ENCODE measurements at regions not wholly inside any gene's neighbourhood (a gene's known extent, or its start where the extent isn't known, plus 50 kb on each side); places are given as distances from the start of the nearest gene placed in this dataset.

DNA sequence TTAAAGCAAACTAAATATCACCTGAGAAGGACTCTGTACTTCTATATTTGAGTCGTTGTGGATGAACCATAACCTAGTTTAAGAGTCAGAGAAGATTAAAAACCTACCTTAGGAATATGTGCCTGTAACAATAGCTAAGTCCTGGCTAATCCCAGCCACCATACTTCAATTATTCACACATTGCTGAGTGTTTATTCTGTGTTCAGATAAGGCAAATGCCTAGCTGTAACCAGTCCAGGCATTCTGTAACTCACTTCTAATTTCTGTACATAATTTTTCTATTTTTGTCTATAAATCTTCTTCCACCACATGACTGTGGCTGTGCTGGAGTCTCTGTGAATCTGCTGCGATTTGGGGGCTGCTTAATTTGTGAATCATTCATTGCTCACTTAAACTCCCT is 441.9 kb upstream of the ADAMTS5 start:
- Histone ChIP-seq H3K36me3 (ENCODE audit: insufficient read depth, low read length) (no peaks in the 10 kb centered on the region), H4K20me1 (ENCODE audit: insufficient read depth, low read depth, low read length) (no peaks in the 10 kb centered on the region), H3K9ac (ENCODE audit: low read length) (no peak overlapping the region), H3K4me1 (ENCODE audit: low read length) (no peaks in the 10 kb centered on the region), H3K4me2 (ENCODE audit: low read depth, low read length, poor library complexity, severe bottlenecking) (no peak overlapping the region), H3K9me3 (ENCODE audit: low read length) (peaks cover 23% of the 10 kb centered on the region), H3K4me3 (ENCODE audit: low read length) (no peak overlapping the region), H3K79me2 (ENCODE audit: low read length) (no peaks in the 10 kb centered on the region), H2AFZ (ENCODE audit: low read length) (no peak overlapping the region), H3K27ac (ENCODE audit: low read length) (no peak overlapping the region), H3K27me3 (ENCODE audit: low read length) (no peaks in the 10 kb centered on the region), H3K9me2 (replicated peaks; ENCODE audit: insufficient read depth, low read length) (no peaks in the 10 kb centered on the region)
- no peak for DNase-seq

DNA sequence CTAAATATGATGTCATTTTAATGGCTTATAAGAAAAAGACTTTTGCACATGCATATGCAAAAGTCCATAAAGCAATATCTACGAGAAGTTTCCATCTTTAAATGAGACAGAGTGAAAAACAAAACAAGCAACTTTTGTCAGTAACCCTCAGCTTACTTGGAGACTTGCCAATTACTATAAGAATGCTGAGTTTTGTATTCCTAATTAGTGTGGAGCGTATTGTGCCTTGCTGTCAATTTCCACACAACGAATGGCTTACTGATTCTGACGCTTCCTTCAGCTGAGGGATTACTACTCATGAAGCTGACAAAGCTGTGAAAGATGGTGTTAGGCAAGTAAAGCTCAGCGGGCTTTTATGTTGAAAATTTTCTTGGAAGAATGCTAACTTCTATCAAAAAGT is 440.4 kb upstream of the ADAMTS5 start:
- H3K4me1 ChIP-seq (ENCODE audit: low read length), result no peaks in the 10 kb centered on the region
- DNase-seq, result no peak
- no peak overlapping the region for H2AFZ ChIP-seq (ENCODE audit: low read length)
- H4K20me1 ChIP-seq (ENCODE audit: insufficient read depth, low read depth, low read length), result no peaks in the 10 kb centered on the region
- H3K27me3 ChIP-seq (ENCODE audit: low read length), result no peaks in the 10 kb centered on the region
- H3K79me2 ChIP-seq (ENCODE audit: low read length), result no peaks in the 10 kb centered on the region
- H3K9me3 ChIP-seq (ENCODE audit: low read length), result peaks cover 20% of the 10 kb centered on the region
- no peaks in the 10 kb centered on the region for H3K9me2 ChIP-seq (replicated peaks; ENCODE audit: insufficient read depth, low read length)
- no peak overlapping the region for H3K27ac ChIP-seq (ENCODE audit: low read length)
- no peak overlapping the region for H3K9ac ChIP-seq (ENCODE audit: low read length)
- H3K4me2 ChIP-seq (ENCODE audit: low read depth, low read length, poor library complexity, severe bottlenecking), result no peak overlapping the region
- H3K36me3 ChIP-seq (ENCODE audit: insufficient read depth, low read length), result no peaks in the 10 kb centered on the region
- H3K4me3 ChIP-seq (ENCODE audit: low read length), result no peak overlapping the region

DNA sequence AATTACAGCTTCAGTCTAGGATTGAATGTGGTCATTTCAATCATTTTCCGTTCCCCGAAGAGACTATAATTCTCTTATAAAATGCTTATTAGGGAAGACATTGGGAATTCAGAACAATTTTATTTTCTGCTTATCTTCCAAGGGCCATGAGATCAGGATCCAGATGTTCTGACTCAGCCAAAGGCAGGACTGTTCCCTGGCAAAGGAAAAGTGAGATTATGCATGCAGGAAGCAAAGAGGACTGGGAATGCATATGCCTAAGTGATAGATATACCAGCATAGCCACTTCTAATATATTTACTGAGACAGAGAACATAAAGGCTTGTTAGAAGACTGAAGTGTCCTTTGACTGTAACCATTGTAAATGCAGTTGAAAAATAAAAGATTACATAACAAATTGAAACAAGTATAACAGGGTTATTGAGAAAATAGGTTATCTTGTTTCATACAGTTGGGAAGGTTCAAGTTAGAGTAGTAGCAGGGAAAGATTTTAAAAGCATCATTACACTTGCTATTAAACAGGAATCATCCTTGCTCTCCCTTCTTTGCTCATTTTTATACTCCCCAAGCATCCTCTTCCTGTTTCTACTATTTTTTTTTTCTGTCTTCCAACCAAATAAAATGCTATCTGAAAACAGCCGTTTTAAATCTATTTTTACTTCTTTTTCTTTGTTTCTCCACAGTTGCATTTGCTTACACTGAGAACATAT is 439.6 kb upstream of the ADAMTS5 start:
- Histone ChIP-seq H3K36me3 (ENCODE audit: insufficient read depth, low read length) (no peaks in the 10 kb centered on the region), H3K9me3 (ENCODE audit: low read length) (peaks cover 20% of the 10 kb centered on the region), H3K9ac (ENCODE audit: low read length) (no peak overlapping the region), H4K20me1 (ENCODE audit: insufficient read depth, low read depth, low read length) (no peaks in the 10 kb centered on the region), H3K9me2 (replicated peaks; ENCODE audit: insufficient read depth, low read length) (no peaks in the 10 kb centered on the region), H2AFZ (ENCODE audit: low read length) (no peak overlapping the region), H3K27ac (ENCODE audit: low read length) (no peak overlapping the region), H3K27me3 (ENCODE audit: low read length) (no peaks in the 10 kb centered on the region), H3K4me1 (ENCODE audit: low read length) (no peaks in the 10 kb centered on the region), H3K4me3 (ENCODE audit: low read length) (no peak overlapping the region), H3K4me2 (ENCODE audit: low read depth, low read length, poor library complexity, severe bottlenecking) (no peak overlapping the region), H3K79me2 (ENCODE audit: low read length) (no peaks in the 10 kb centered on the region)
- DNase-seq, result no peak

DNA sequence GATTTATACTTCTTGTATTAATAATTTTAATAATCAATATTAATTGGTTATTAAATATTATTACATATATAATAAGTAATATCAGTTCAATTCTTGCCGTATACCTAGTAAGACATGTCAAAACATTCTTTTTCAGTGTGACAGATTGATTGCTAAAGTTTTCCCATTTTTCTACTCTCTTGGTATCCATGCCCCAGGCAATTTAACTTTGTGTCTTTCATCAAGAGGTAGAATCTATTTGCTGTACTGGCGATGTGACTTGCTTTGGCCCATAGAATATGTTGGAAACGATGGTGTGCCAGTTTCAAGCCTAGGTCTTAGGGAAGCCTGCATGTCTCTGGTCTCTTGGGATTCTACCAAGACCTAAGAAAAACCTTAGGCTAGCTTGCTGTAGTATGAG is 436.1 kb upstream of the ADAMTS5 start:
- no peaks in the 10 kb centered on the region for H3K79me2 ChIP-seq (ENCODE audit: low read length)
- H4K20me1 ChIP-seq (ENCODE audit: insufficient read depth, low read depth, low read length), result no peaks in the 10 kb centered on the region
- no peak overlapping the region for H3K4me2 ChIP-seq (ENCODE audit: low read depth, low read length, poor library complexity, severe bottlenecking)
- H3K27me3 ChIP-seq (ENCODE audit: low read length), result no peaks in the 10 kb centered on the region
- no peaks in the 10 kb centered on the region for H3K36me3 ChIP-seq (ENCODE audit: insufficient read depth, low read length)
- no peak overlapping the region for H3K27ac ChIP-seq (ENCODE audit: low read length)
- no peaks in the 10 kb centered on the region for H3K9me2 ChIP-seq (replicated peaks; ENCODE audit: insufficient read depth, low read length)
- no peak overlapping the region for H3K4me3 ChIP-seq (ENCODE audit: low read length)
- H3K9ac ChIP-seq (ENCODE audit: low read length), result no peak overlapping the region
- DNase-seq, result no peak
- no peak overlapping the region for H2AFZ ChIP-seq (ENCODE audit: low read length)
- no peaks in the 10 kb centered on the region for H3K4me1 ChIP-seq (ENCODE audit: low read length)
- H3K9me3 ChIP-seq (ENCODE audit: low read length), result peaks cover 23% of the 10 kb centered on the region

DNA sequence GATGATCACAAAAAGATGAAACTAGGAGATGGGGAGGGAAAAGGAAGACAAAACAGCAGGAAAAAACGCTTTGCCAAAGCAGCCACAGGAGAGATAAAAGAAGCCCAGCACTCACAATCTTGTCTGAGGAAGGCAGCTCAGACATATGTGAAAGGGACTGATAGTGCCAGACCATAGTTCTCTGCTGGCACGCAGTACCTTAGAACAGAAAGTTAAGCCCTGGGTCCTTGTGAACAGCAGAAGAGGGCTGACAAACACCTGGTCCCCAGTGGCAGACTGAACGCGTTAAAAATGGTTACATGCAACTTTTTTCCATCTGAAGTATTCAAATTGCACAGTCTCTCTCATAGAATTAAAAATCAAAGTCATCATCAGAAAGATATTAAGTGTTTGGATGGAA is 433.2 kb upstream of the ADAMTS5 start:
- Histone ChIP-seq H3K27ac (ENCODE audit: low read length) (no peak overlapping the region), H3K79me2 (ENCODE audit: low read length) (no peaks in the 10 kb centered on the region), H3K9me3 (ENCODE audit: low read length) (peaks cover 25% of the 10 kb centered on the region), H3K4me1 (ENCODE audit: low read length) (no peaks in the 10 kb centered on the region), H3K4me3 (ENCODE audit: low read length) (no peak overlapping the region), H4K20me1 (ENCODE audit: insufficient read depth, low read depth, low read length) (no peaks in the 10 kb centered on the region), H3K36me3 (ENCODE audit: insufficient read depth, low read length) (no peaks in the 10 kb centered on the region), H3K27me3 (ENCODE audit: low read length) (no peaks in the 10 kb centered on the region), H3K4me2 (ENCODE audit: low read depth, low read length, poor library complexity, severe bottlenecking) (no peak overlapping the region), H2AFZ (ENCODE audit: low read length) (no peak overlapping the region), H3K9me2 (replicated peaks; ENCODE audit: insufficient read depth, low read length) (no peaks in the 10 kb centered on the region), H3K9ac (ENCODE audit: low read length) (no peak overlapping the region)
- no peak for DNase-seq

DNA sequence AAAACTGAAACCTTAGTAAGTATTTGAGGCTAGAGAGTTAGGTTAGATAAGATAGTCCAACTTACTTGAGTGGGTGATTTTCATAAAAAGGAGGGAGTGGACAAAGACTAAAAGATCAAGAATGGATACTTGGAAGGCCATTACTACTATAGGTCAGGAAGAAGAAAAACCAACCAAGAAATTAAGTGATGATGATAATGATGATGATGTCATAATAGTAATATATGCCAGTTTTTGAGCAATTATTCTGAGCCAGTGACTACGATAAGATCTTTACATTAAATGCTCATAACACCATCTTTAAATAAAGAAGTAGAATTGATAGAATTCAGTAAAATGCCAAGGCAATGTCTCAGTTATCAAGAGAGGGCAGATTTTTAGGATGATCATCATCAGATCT is 430.7 kb upstream of the ADAMTS5 start:
- DNase-seq, result no peak
- Histone ChIP-seq H3K27me3 (ENCODE audit: low read length) (no peaks in the 10 kb centered on the region), H3K9me3 (ENCODE audit: low read length) (peaks cover 30% of the 10 kb centered on the region), H3K9ac (ENCODE audit: low read length) (no peak overlapping the region), H3K36me3 (ENCODE audit: insufficient read depth, low read length) (no peaks in the 10 kb centered on the region), H2AFZ (ENCODE audit: low read length) (no peak overlapping the region), H3K4me2 (ENCODE audit: low read depth, low read length, poor library complexity, severe bottlenecking) (no peak overlapping the region), H3K4me1 (ENCODE audit: low read length) (no peaks in the 10 kb centered on the region), H4K20me1 (ENCODE audit: insufficient read depth, low read depth, low read length) (no peaks in the 10 kb centered on the region), H3K79me2 (ENCODE audit: low read length) (no peaks in the 10 kb centered on the region), H3K9me2 (replicated peaks; ENCODE audit: insufficient read depth, low read length) (no peaks in the 10 kb centered on the region), H3K27ac (ENCODE audit: low read length) (no peak overlapping the region), H3K4me3 (ENCODE audit: low read length) (no peak overlapping the region)

DNA sequence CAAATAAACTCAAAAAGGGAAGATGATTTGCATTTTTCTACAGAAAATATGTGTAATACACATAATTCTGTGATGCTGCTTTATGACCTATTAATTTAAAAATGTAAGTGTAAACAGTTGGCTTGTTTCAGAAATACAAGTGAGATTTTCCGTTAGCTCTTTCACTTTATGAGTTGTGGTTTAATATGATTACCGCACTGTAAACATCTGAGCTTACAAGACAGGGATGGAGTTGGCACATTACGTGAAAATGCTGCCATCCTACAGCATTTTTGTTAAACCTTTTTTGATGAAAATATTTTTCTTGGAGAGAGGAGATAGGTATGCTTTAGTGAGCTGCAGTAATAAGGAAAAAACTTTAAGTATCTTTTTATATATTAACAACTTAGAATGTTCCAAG is 426.8 kb upstream of the ADAMTS5 start:
- Histone ChIP-seq H3K4me2 (ENCODE audit: low read depth, low read length, poor library complexity, severe bottlenecking) (no peak overlapping the region), H3K4me1 (ENCODE audit: low read length) (no peaks in the 10 kb centered on the region), H4K20me1 (ENCODE audit: insufficient read depth, low read depth, low read length) (no peaks in the 10 kb centered on the region), H3K36me3 (ENCODE audit: insufficient read depth, low read length) (no peaks in the 10 kb centered on the region), H3K79me2 (ENCODE audit: low read length) (no peaks in the 10 kb centered on the region), H3K4me3 (ENCODE audit: low read length) (no peak overlapping the region), H2AFZ (ENCODE audit: low read length) (no peak overlapping the region), H3K9me3 (ENCODE audit: low read length) (peaks cover 30% of the 10 kb centered on the region), H3K9ac (ENCODE audit: low read length) (no peak overlapping the region), H3K27ac (ENCODE audit: low read length) (no peak overlapping the region), H3K27me3 (ENCODE audit: low read length) (no peaks in the 10 kb centered on the region), H3K9me2 (replicated peaks; ENCODE audit: insufficient read depth, low read length) (no peaks in the 10 kb centered on the region)
- DNase-seq, result no peak

DNA sequence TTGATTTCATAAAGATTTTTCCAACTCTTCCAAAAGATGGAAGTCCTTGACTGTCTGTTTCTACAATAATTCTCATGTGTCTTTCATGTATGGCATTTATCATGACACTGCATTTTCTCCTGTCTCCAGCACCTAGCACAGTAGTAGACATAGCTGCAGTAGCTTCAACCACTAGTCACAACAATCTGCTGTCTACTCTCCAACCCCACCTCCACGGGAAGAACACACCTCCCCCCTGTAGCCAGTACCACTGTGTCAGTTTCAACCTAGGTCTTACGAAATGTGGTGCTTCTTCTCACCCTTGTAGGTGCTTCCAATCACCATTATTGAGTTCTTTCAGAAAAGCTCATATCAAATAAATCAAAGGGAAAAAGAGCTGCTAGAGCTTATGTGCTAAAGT is 425.1 kb upstream of the ADAMTS5 start:
- H3K9me2 ChIP-seq (replicated peaks; ENCODE audit: insufficient read depth, low read length), result no peaks in the 10 kb centered on the region
- H4K20me1 ChIP-seq (ENCODE audit: insufficient read depth, low read depth, low read length), result no peaks in the 10 kb centered on the region
- no peak overlapping the region for H3K4me3 ChIP-seq (ENCODE audit: low read length)
- no peaks in the 10 kb centered on the region for H3K36me3 ChIP-seq (ENCODE audit: insufficient read depth, low read length)
- no peak for DNase-seq
- H3K27me3 ChIP-seq (ENCODE audit: low read length), result no peaks in the 10 kb centered on the region
- no peaks in the 10 kb centered on the region for H3K79me2 ChIP-seq (ENCODE audit: low read length)
- H3K4me1 ChIP-seq (ENCODE audit: low read length), result no peaks in the 10 kb centered on the region
- H2AFZ ChIP-seq (ENCODE audit: low read length), result no peak overlapping the region
- no peak overlapping the region for H3K9ac ChIP-seq (ENCODE audit: low read length)
- no peak overlapping the region for H3K4me2 ChIP-seq (ENCODE audit: low read depth, low read length, poor library complexity, severe bottlenecking)
- no peak overlapping the region for H3K27ac ChIP-seq (ENCODE audit: low read length)
- H3K9me3 ChIP-seq (ENCODE audit: low read length), result peaks cover 22% of the 10 kb centered on the region

DNA sequence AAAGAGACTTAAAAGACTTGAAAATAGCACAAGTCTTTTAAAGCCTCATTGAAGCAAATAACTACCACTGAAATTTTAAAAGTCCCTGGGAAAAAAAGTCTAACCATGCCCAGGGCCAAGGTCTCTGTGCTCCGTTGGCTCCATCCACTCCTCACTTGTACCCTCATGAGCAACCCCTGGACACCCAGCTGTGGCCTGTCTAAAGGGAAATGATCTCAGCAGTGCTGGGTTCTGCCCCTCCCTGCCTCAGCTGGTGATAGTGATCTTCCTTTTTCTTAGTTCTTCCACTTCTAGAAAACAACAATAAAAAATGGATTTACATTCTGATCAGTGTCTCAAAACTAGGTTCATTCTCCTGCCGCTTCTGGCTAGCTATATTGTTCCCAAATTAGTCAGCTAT is 423.5 kb upstream of the ADAMTS5 start:
- H3K4me3 ChIP-seq (ENCODE audit: low read length), result no peak overlapping the region
- no peaks in the 10 kb centered on the region for H4K20me1 ChIP-seq (ENCODE audit: insufficient read depth, low read depth, low read length)
- no peak overlapping the region for H2AFZ ChIP-seq (ENCODE audit: low read length)
- no peaks in the 10 kb centered on the region for H3K4me1 ChIP-seq (ENCODE audit: low read length)
- no peaks in the 10 kb centered on the region for H3K36me3 ChIP-seq (ENCODE audit: insufficient read depth, low read length)
- H3K4me2 ChIP-seq (ENCODE audit: low read depth, low read length, poor library complexity, severe bottlenecking), result no peak overlapping the region
- H3K9me2 ChIP-seq (replicated peaks; ENCODE audit: insufficient read depth, low read length), result no peaks in the 10 kb centered on the region
- no peak for DNase-seq
- no peak overlapping the region for H3K27ac ChIP-seq (ENCODE audit: low read length)
- no peaks in the 10 kb centered on the region for H3K27me3 ChIP-seq (ENCODE audit: low read length)
- peaks cover 14% of the 10 kb centered on the region for H3K9me3 ChIP-seq (ENCODE audit: low read length)
- no peaks in the 10 kb centered on the region for H3K79me2 ChIP-seq (ENCODE audit: low read length)
- no peak overlapping the region for H3K9ac ChIP-seq (ENCODE audit: low read length)
